Breast epithelium (tissue), 3 donors: ENCODE measurements at regions not wholly inside any gene's neighbourhood (a gene's known extent, or its start where the extent isn't known, plus 50 kb on each side); places are given as distances from the start of the nearest gene placed in this dataset.

Experiments used
- CTCF ChIP-seq, 3 donors: fragments of 450-650 bp; IDR thresholded peaks; one replicate each; pipeline ENCODE4 v1.5.1; 2016 to 2017; ENCODE audit warnings: antibody characterized with exemption in 3 of 3, mild to moderate bottlenecking in 3 of 3, moderate library complexity in 3 of 3
- POLR2A ChIP-seq: fragments of 450-650 bp; IDR thresholded peaks from one replicate; pipeline ENCODE4 v1.6.1; 2016; ENCODE audit warnings: antibody characterized with exemption, mild to moderate bottlenecking, moderate library complexity

GRCh38 chr6:22445946-22446345, 123.4 kb upstream of the HDGFL1 start:
- TF ChIP-seq CTCF (IDR thresholded peaks at IDR 0.05) (no peak), POLR2A (no peak)
